ENCODE measurements at regions not wholly inside any gene's neighbourhood (a gene's known extent, or its start where the extent isn't known, plus 50 kb on each side); places are given as distances from the start of the nearest gene placed in this dataset.

- TF ChIP-seq CTCF (IDR thresholded peaks at IDR 0.05; ENCODE audit: poor library complexity, severe bottlenecking) (no peak), POLR2AphosphoS5 (IDR thresholded peaks at IDR 0.05) (no peak), REST (IDR thresholded peaks at IDR 0.05; ENCODE audit: borderline replicate concordance) (no peak), TAF1 (IDR thresholded peaks at IDR 0.05; ENCODE audit: low read depth) (no peak), RAD21 (conservative IDR thresholded peaks at IDR 0.05) (no peak), EZH2 (IDR thresholded peaks at IDR 0.05; ENCODE audit: borderline replicate concordance, insufficient read depth, low read length, poor library complexity, severe bottlenecking) (no peak), EP300 (conservative IDR thresholded peaks at IDR 0.05; ENCODE audit: poor library complexity, severe bottlenecking) (no peak), SMC3 (conservative IDR thresholded peaks at IDR 0.05; ENCODE audit: poor library complexity) (no peak), MXI1 (conservative IDR thresholded peaks at IDR 0.05; ENCODE audit: poor library complexity, severe bottlenecking) (no peak)
Observed at GRCh38 chr5:52587131-52587530, 200.6 kb upstream of the ITGA1 start.
